GM10266 (cell line): ENCODE measurements at regions not wholly inside any gene's neighbourhood (a gene's known extent, or its start where the extent isn't known, plus 50 kb on each side); places are given as distances from the start of the nearest gene placed in this dataset.

Experiments
- DNase-seq: peaks from one replicate; pipeline ENCODE4 v3.0.0; 2012; ENCODE audit errors: extremely low spot score
- CTCF ChIP-seq: IDR thresholded peaks from 2 replicates; pipeline ENCODE4 v1.5.1; 2012; ENCODE audit warnings: mild to moderate bottlenecking, low read depth; ENCODE audit not compliant: control insufficient read depth, insufficient read depth; ENCODE audit errors: missing control alignments

- no peak for TF ChIP-seq CTCF
- DNase-seq, result no peak
Observed at GRCh38 chr13:68490594-68490993, 1260.5 kb upstream of the PCDH9 start.

- no peak for DNase-seq
- no peak for TF ChIP-seq CTCF
Observed at GRCh38 chr13:68481130-68481529, 1251.0 kb upstream of the PCDH9 start.

DNA sequence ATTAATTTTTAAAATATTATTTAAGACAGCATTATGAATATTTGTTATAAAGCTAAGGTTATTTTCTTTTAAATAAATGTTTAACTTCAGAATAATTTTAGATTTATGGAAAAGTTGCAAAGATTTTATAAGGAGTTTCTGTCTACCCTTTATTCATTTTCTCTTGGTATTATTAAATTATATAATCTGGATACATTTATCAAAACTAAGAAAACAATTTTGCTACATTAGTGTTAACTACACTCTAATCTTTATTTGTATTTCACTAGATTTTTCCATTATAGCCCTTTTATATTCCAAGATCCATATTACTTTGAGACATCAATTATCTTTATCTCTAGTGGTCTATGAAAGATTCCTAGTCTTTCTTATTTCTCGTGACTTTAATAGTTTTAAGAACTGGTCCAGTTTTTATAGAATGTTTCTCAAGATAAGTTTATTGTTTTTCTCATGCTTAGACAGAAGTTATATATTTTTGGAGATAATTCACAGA is 1243.7 kb upstream of the PCDH9 start:
- no peak for TF ChIP-seq CTCF
- DNase-seq, result no peak

DNA sequence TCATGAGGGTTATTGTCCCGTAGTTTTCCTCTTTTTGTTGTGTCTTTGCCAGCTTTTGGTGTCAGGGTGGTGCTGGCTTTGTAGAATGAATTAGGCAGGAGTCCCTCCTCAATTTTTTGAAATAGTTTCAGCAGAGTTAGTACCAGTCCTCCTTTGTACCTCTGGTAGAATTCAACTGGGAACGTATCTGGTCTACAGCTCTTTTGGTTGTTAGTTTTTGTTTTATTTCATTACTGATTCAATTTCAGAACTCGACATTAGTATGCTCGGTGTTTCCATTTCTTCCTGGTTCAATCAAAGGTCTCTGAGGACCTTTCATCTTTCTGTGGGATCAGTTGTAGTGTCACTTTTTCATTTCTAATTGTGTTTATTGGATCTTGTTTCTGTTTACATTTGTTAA is 1237.0 kb upstream of the PCDH9 start:
- no peak for DNase-seq
- no peak for TF ChIP-seq CTCF

GRCh38 chr13:68440874-68441273 is 1210.7 kb upstream of the PCDH9 start:
- no peak for DNase-seq
- TF ChIP-seq CTCF, result no peak

GRCh38 chr13:68439817-68440216 is 1209.7 kb upstream of the PCDH9 start:
- TF ChIP-seq CTCF, result no peak
- no peak for DNase-seq

GRCh38 chr13:68428292-68428691 is 1198.2 kb upstream of the PCDH9 start:
- no peak for DNase-seq
- no peak for TF ChIP-seq CTCF
